BE2C (cell line): ENCODE measurements at regions not wholly inside any gene's neighbourhood (a gene's known extent, or its start where the extent isn't known, plus 50 kb on each side); places are given as distances from the start of the nearest gene placed in this dataset.
"Not testable (repeated sequence)": the region's sequence is repeated elsewhere in the genome, so short reads cannot be mapped to it uniquely, and the experiment has no call there.

Experiments
- DNase-seq: peaks from one replicate; pipeline ENCODE4 v3.0.0-alpha.2; 2020
- H3K27me3 ChIP-seq: fragments of 250-450 bp; sonication (Bioruptor Pico); 2 replicates; pipeline ENCODE4 v1.5.1; 2020; ENCODE audit warnings: mild to moderate bottlenecking
- H3K36me3 ChIP-seq: fragments of 250-450 bp; sonication (Bioruptor Pico); 2 replicates; pipeline ENCODE4 v1.5.1; 2020; ENCODE audit warnings: mild to moderate bottlenecking
- H3K4me1 ChIP-seq: fragments of 250-450 bp; sonication (Bioruptor Pico); 2 replicates; pipeline ENCODE4 v1.5.1; 2020
- H3K4me3 ChIP-seq: 2 replicates; pipeline ENCODE4 v1.5.1; 2011; ENCODE audit warnings: low read depth, low read length
- H3K9me3 ChIP-seq: fragments of 250-450 bp; sonication (Bioruptor Pico); 2 replicates; pipeline ENCODE4 v1.5.1; 2020
- CTCF ChIP-seq: IDR thresholded peaks from 2 replicates; pipeline ENCODE4 v1.5.1; 2012; ENCODE audit warnings: mild to moderate bottlenecking, low read depth, low read length

- no peak overlapping the region for H3K4me3 ChIP-seq
- no peak for DNase-seq
- TF ChIP-seq CTCF: no peak
- no peaks in the 10 kb centered on the region for H3K27me3 ChIP-seq
- H3K36me3 ChIP-seq: no peaks in the 10 kb centered on the region
- H3K9me3 ChIP-seq: no peaks in the 10 kb centered on the region
- peaks cover under 1% of the 10 kb centered on the region; the same call in 1 of the 2 replicates for H3K4me1 ChIP-seq
These were observed 156.2 kb upstream of the S1PR3 start for GRCh38 chr9:88835038-88835466.

- no peaks in the 10 kb centered on the region for H3K36me3 ChIP-seq
- no peak for DNase-seq
- no peak for TF ChIP-seq CTCF
- no peaks in the 10 kb centered on the region for H3K4me1 ChIP-seq
- no peaks in the 10 kb centered on the region for H3K27me3 ChIP-seq
- H3K9me3 ChIP-seq: no peaks in the 10 kb centered on the region
- no peak overlapping the region for H3K4me3 ChIP-seq
These were observed 155.5 kb upstream of the S1PR3 start for GRCh38 chr9:88835772-88836171.

GRCh38 chr9:88837731-88838130 lies 153.5 kb upstream of the S1PR3 start:
- no peaks in the 10 kb centered on the region for H3K4me1 ChIP-seq
- H3K9me3 ChIP-seq: no peaks in the 10 kb centered on the region
- TF ChIP-seq CTCF: no peak
- H3K4me3 ChIP-seq: no peak overlapping the region
- no peaks in the 10 kb centered on the region for H3K36me3 ChIP-seq
- DNase-seq: no peak
- H3K27me3 ChIP-seq: no peaks in the 10 kb centered on the region

DNA sequence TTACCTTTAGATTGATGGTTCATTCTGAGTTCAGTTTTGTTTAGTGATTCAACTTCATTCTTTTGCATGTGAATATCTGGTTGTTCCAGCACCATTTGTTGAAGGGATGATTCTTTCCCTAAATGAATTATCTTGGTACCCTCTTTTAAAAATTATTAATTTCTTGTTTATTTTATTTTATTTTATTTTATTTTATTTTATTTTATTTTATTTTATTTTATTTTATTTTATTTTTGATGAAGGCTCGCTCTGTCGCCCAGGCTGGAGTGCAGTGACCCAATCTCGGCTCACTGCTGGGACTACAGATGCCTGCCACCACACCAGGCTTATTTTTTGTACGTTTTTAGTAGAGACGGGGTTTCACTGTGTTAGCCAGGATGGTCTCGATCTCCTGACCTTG lies 141.4 kb upstream of the S1PR3 start:
- DNase-seq, H3K9me3 ChIP-seq, H3K27me3 ChIP-seq, H3K4me3 ChIP-seq, H3K4me1 ChIP-seq, H3K36me3 ChIP-seq: not testable (repeated sequence)

- TF ChIP-seq CTCF: no peak
- H3K4me1 ChIP-seq: no peaks in the 10 kb centered on the region
- DNase-seq: no peak
These were observed 138.5 kb upstream of the S1PR3 start for GRCh38 chr9:88852794-88853193.

GRCh38 chr9:88870627-88871026 lies 120.6 kb upstream of the S1PR3 start:
- Histone ChIP-seq H3K36me3 (no peaks in the 10 kb centered on the region), H3K4me1 (no peaks in the 10 kb centered on the region), H3K27me3 (no peaks in the 10 kb centered on the region), H3K4me3 (no peak overlapping the region), H3K9me3 (no peaks in the 10 kb centered on the region; the same call in 1 of the 2 replicates)
- no peak for TF ChIP-seq CTCF
- no peak for DNase-seq

More at GRCh38 chr9:88852794-88853193, 138.5 kb upstream of the S1PR3 start:
- H3K9me3 ChIP-seq: no peaks in the 10 kb centered on the region
- no peaks in the 10 kb centered on the region for H3K27me3 ChIP-seq
- no peaks in the 10 kb centered on the region for H3K36me3 ChIP-seq
- H3K4me3 ChIP-seq: no peak overlapping the region

DNA sequence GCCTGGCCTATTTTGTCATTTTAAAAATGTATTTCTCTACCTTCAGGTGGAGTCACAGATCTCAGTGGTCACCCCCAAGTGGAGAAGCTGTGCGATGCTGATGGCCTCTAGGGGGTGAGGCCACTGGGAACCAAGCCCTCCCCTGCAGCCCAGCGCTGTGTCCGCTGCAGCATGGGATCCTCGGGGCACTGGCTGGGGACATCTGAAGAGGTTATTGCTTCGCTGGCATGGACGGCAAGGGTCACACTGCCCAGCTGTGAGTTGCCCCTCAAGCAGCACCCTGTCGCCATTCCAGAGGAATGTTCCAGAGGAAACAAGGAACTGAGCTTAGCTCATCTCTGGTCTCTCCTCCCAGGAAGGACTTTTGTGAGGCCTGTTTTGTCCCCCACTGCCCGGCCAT lies 119.6 kb upstream of the S1PR3 start:
- DNase-seq: no peak
- Histone ChIP-seq H3K27me3 (no peaks in the 10 kb centered on the region), H3K36me3 (no peaks in the 10 kb centered on the region), H3K4me3 (no peak overlapping the region), H3K9me3 (no peaks in the 10 kb centered on the region; the same call in 1 of the 2 replicates), H3K4me1 (no peaks in the 10 kb centered on the region)
- TF ChIP-seq CTCF: no peak
